Neural progenitor cell (in vitro differentiated cells): ENCODE measurements at regions not wholly inside any gene's neighbourhood (a gene's known extent, or its start where the extent isn't known, plus 50 kb on each side); places are given as distances from the start of the nearest gene placed in this dataset.
A peak's percentile ranks its signal among the peaks of the same experiment; 100 is the strongest.

Experiments used
- DNase-seq: peaks from one replicate; pipeline ENCODE4 v3.0.0-alpha.2; 2016; ENCODE audit warnings: low spot score
- H2AFZ ChIP-seq: fragments of 200-600 bp; sonication (generic); replicated peaks from 2 replicates; pipeline ENCODE4 v1.6.1; 2016; ENCODE audit warnings: antibody characterized with exemption
- H3F3A ChIP-seq: fragments of 200-600 bp; sonication (generic); 2 replicates; pipeline ENCODE4 v1.6.1; 2016; ENCODE audit warnings: antibody characterized with exemption, low read depth
- H3K27ac ChIP-seq: fragments of 200-600 bp; sonication (generic); 2 replicates; pipeline ENCODE4 v1.5.1; 2016; ENCODE audit warnings: mild to moderate bottlenecking
- H3K27me3 ChIP-seq: fragments of 200-600 bp; sonication (generic); 2 replicates; pipeline ENCODE4 v1.6.1; 2016; ENCODE audit warnings: mild to moderate bottlenecking, moderate library complexity
- H3K36me3 ChIP-seq: fragments of 200-600 bp; sonication (generic); 2 replicates; pipeline ENCODE4 v1.5.1; 2016
- H3K4me1 ChIP-seq: fragments of 200-600 bp; sonication (generic); 2 replicates; pipeline ENCODE4 v1.6.1; 2016; ENCODE audit warnings: mixed run types
- H3K4me2 ChIP-seq: fragments of 200-600 bp; sonication (generic); 2 replicates; pipeline ENCODE4 v1.6.1; 2016
- H3K4me3 ChIP-seq: fragments of 200-600 bp; sonication (generic); 2 replicates; pipeline ENCODE4 v1.5.1; 2016
- H3K79me2 ChIP-seq: fragments of 200-600 bp; sonication (generic); 2 replicates; pipeline ENCODE4 v1.6.1; 2016; ENCODE audit warnings: low read depth
- H3K9ac ChIP-seq: fragments of 200-600 bp; sonication (generic); 2 replicates; pipeline ENCODE4 v1.6.1; 2016
- H3K9me3 ChIP-seq: fragments of 200-600 bp; sonication (generic); 2 replicates; pipeline ENCODE4 v1.5.1; 2016; ENCODE audit warnings: low read depth
- H4K20me1 ChIP-seq: fragments of 200-600 bp; sonication (generic); 2 replicates; pipeline ENCODE4 v1.6.1; 2016; ENCODE audit warnings: low read depth
- H3K27ac Mint-ChIP-seq: 3 replicates; pipeline ENCODE4 v1.8.0; 2021; ENCODE audit warnings: mixed read lengths
- H3K27me3 Mint-ChIP-seq: 2 replicates; pipeline ENCODE4 v1.8.0; 2022; ENCODE audit warnings: low read depth, mild to moderate bottlenecking, inconsistent platforms, moderate library complexity, mixed read lengths; ENCODE audit not compliant: insufficient read depth
- H3K36me3 Mint-ChIP-seq: 3 replicates; pipeline ENCODE4 v1.8.0; 2021; ENCODE audit warnings: mixed read lengths
- H3K4me1 Mint-ChIP-seq: 3 replicates; pipeline ENCODE4 v1.8.0; 2021; ENCODE audit warnings: mixed read lengths
- H3K4me3 Mint-ChIP-seq: 3 replicates; pipeline ENCODE4 v1.8.0; 2021; ENCODE audit warnings: mild to moderate bottlenecking, moderate library complexity, mixed read lengths
- H3K9me3 Mint-ChIP-seq: 3 replicates; pipeline ENCODE4 v1.8.0; 2020; ENCODE audit warnings: mixed read lengths
- EZH2 ChIP-seq: fragments of 200-600 bp; sonication (generic); IDR thresholded peaks from 2 replicates; pipeline ENCODE4 v1.6.1; 2017; ENCODE audit warnings: antibody characterized with exemption, mild to moderate bottlenecking, moderate library complexity
- EZH2phosphoT487 ChIP-seq: fragments of 200-600 bp; sonication (generic); IDR thresholded peaks from 2 replicates; pipeline ENCODE4 v1.6.1; 2017; ENCODE audit warnings: antibody characterized with exemption
- TF ChIP-seq, protein P1 (sequence below): fragments of 200-600 bp; sonication (generic); IDR thresholded peaks from 2 replicates; pipeline ENCODE4 v1.5.1; 2017; ENCODE audit warnings: antibody characterized with exemption, mild to moderate bottlenecking

DNA sequence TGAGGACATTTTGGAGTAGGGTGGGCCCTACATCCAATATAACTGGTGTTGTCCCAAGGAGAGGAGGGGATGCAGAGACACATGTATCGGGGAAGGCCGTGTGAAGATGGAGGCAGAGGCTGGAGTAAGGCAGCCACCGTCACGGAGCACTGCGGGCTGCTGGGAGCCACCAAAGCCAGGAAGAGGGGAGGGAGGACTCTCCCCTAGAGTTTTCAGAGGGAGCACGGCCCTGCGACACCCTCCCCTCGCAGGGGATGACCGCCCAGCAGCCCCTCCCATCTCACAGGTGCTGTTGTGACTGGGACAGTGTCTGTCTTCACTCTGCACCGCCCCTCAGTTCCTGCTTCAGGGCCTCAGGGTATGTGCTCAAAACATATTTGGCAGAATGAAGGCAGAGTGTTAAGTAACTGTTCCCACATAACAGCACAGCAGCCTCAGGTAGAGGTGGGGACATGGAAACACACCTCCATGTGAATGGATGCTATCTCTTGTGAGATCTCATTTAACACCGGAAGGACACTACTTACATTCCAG, 82.2 kb downstream of the RBFOX3 start:
- Histone ChIP-seq H4K20me1 (no peaks in the 10 kb centered on the region), H3K4me1 (peaks cover 32% of the 10 kb centered on the region), H3F3A (peaks cover 10% of the 10 kb centered on the region), H3K9me3 (no peaks in the 10 kb centered on the region), H3K4me3 (no peak overlapping the region), H3K27me3 (no peaks in the 10 kb centered on the region), H3K79me2 (no peaks in the 10 kb centered on the region), H3K4me2 (no peak overlapping the region), H3K36me3 (no peaks in the 10 kb centered on the region), H2AFZ (no peak overlapping the region), H3K27ac (no peak overlapping the region), H3K9ac (no peak overlapping the region)
- TF ChIP-seq EZH2 = no peak
- TF ChIP-seq EZH2phosphoT487 = no peak
- TF ChIP-seq, protein P1, sequence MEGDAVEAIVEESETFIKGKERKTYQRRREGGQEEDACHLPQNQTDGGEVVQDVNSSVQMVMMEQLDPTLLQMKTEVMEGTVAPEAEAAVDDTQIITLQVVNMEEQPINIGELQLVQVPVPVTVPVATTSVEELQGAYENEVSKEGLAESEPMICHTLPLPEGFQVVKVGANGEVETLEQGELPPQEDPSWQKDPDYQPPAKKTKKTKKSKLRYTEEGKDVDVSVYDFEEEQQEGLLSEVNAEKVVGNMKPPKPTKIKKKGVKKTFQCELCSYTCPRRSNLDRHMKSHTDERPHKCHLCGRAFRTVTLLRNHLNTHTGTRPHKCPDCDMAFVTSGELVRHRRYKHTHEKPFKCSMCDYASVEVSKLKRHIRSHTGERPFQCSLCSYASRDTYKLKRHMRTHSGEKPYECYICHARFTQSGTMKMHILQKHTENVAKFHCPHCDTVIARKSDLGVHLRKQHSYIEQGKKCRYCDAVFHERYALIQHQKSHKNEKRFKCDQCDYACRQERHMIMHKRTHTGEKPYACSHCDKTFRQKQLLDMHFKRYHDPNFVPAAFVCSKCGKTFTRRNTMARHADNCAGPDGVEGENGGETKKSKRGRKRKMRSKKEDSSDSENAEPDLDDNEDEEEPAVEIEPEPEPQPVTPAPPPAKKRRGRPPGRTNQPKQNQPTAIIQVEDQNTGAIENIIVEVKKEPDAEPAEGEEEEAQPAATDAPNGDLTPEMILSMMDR = no peak
- Mint-ChIP-seq H3K36me3 (no peaks in the 10 kb centered on the region), H3K27me3 (peaks cover 4% of the 10 kb centered on the region), H3K27ac (no peak overlapping the region), H3K4me1 (peaks cover 15% of the 10 kb centered on the region), H3K9me3 (no peaks in the 10 kb centered on the region), H3K4me3 (no peak overlapping the region)
- no peak for DNase-seq

DNA sequence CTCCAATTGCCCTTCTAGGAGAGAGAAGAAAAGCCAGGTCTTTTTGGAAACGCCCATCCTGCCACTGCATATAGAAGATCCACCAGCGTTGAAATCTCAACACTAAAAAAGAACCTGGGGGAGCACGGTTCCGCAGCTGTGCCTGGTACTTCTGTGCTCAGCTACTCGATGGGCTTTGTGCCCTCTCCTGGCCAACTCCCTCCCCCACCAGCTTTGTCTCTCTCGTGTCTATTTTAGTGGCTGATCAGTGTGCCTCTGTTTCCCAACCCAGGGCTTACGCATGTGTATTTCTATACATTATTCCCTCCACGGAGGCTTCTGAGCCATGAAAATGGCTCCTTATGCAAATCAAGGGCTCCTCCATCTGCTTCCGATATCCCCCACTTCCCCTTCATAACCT, 83.5 kb downstream of the RBFOX3 start:
- no peaks in the 10 kb centered on the region for H3K79me2 ChIP-seq
- no peaks in the 10 kb centered on the region for H3K27me3 ChIP-seq
- H3K27ac ChIP-seq = peak overlapping the region; percentile 29
- H3K4me3 ChIP-seq = no peak overlapping the region
- no peak overlapping the region for H2AFZ ChIP-seq
- Mint-ChIP-seq H3K27ac (no peak overlapping the region), H3K27me3 (peaks cover 9% of the 10 kb centered on the region), H3K4me3 (no peak overlapping the region), H3K4me1 (peaks cover 13% of the 10 kb centered on the region), H3K9me3 (no peaks in the 10 kb centered on the region), H3K36me3 (no peaks in the 10 kb centered on the region)
- no peaks in the 10 kb centered on the region for H3K36me3 ChIP-seq
- peak overlapping the region; percentile 55 for H3K4me2 ChIP-seq
- H4K20me1 ChIP-seq = no peaks in the 10 kb centered on the region
- H3K4me1 ChIP-seq = peaks cover 34% of the 10 kb centered on the region
- TF ChIP-seq, protein P1 = no peak
- TF ChIP-seq EZH2 (no peak), EZH2phosphoT487 (no peak)
- H3F3A ChIP-seq = peaks cover 10% of the 10 kb centered on the region
- no peaks in the 10 kb centered on the region for H3K9me3 ChIP-seq
- DNase-seq = no peak
- H3K9ac ChIP-seq = no peak overlapping the region

DNA sequence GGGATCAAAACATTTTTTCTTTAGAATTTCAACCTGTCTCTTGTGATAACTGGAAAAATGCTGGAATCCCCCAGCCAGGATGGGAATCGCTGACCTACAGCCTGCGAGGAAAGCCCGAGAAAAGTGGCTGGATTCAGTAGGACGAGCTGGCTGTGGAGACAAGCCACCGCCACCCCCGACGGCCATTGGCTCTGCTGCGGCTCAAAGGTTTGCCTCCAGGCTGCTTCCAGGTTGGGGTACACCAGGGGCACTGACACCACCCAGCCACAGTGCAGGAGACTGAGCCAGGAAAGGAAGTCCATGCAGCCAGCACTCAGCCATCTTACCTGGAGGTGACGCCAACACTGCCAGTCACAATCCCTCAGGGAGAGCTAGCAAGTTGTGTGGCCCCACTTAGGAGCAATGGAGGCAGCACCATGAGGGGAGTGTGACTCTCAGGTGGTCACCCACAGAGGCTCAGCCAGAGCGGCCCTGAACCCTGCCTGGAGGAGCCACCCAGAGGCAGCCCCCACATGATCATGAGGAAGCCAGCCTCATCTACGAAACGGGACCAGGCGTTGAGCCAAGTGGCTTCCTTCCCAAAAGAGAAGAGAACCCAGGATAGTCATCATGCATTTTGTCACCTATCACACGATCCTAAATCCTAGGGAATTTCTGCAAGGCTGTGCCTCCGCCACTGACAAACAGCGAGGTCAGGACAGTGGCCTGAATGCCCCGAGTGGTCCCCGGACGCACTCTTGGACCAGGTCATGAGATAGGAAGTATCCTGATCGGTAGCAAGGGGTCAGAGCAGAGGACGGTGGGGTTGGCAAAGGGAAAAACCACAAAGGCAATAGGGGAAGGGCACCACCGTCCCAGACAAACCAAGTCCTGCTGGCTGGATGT, 84.8 kb downstream of the RBFOX3 start:
- no peak for DNase-seq
- no peak for TF ChIP-seq EZH2
- no peak for TF ChIP-seq EZH2phosphoT487
- peaks cover 26% of the 10 kb centered on the region for H3K4me1 ChIP-seq
- no peak overlapping the region for H3K9ac ChIP-seq
- H3K9me3 ChIP-seq = no peaks in the 10 kb centered on the region
- H3K36me3 ChIP-seq = no peaks in the 10 kb centered on the region
- Mint-ChIP-seq H3K27ac (no peak overlapping the region), H3K9me3 (no peaks in the 10 kb centered on the region), H3K4me1 (peaks cover 2% of the 10 kb centered on the region), H3K27me3 (peaks cover 9% of the 10 kb centered on the region), H3K4me3 (no peak overlapping the region), H3K36me3 (no peaks in the 10 kb centered on the region)
- H2AFZ ChIP-seq = no peak overlapping the region
- peaks cover 10% of the 10 kb centered on the region for H3F3A ChIP-seq
- H3K27me3 ChIP-seq = no peaks in the 10 kb centered on the region
- no peak overlapping the region for H3K4me3 ChIP-seq
- no peaks in the 10 kb centered on the region for H3K79me2 ChIP-seq
- no peak overlapping the region for H3K4me2 ChIP-seq
- H4K20me1 ChIP-seq = no peaks in the 10 kb centered on the region
- H3K27ac ChIP-seq = no peak overlapping the region
